HG02885 (cell line): ENCODE measurements at regions not wholly inside any gene's neighbourhood (a gene's known extent, or its start where the extent isn't known, plus 50 kb on each side); places are given as distances from the start of the nearest gene placed in this dataset.

Source experiments
- ATAC-seq: cut with Tn5 transposase; IDR thresholded peaks from one replicate; pipeline ENCODE4 v1.9.1; 2021; ENCODE audit warnings: mild to moderate bottlenecking; ENCODE audit not compliant: unreplicated experiment, poor library complexity

DNA sequence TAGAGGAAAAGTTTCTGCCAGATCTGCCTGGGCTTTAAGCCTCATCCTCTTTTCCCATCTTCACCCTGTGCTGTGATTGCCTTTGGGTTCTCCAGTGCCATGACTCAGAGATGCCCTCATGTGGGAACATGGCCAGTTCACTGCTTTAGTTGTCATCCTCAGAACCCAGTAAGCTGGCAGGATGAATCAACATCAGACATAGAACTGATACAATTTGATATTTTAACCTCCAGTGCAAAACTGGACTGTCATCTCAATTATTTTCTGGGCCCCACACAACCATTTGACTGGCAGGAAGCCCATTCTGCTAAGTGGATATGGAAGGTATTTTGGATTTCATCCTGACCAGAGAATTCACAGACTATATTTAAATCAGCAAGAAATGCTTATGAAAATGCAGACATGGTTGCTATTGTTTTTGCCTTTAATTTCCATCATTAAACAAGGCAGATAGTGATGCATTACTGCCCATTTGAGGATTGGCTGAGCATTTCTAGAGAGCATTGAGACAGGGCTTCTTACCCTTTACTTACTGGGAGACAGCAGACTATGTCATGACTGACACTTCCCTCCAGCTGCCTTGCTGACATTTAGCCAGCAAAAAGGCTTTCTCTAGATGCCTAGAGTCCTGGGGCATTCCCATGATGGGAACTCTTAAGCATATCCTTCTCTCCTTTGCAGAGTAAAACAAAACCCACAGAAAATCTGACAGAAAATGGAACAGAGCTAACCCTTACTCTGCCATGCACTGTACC, 327.1 kb upstream of the MTNR1B start:
- ATAC-seq = no peak

DNA sequence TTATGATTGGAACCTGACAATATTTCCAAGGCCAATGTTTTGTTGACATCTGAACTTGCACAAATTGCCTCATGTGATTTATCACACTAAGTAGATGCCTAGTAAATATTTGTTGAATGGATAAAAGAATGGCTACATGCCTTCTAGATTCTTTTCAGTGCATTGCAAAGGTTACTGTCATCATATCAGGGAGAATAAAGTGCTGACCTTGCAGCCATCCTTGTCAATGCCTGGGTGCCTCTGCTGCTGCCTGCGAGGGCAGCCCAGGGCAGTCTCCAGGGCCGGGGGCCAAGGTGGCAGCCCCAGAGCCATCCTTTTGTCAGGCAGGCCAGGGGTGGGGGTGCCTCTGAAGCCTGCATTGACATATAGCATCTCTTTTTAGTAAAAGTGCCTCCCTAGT, 325.6 kb upstream of the MTNR1B start:
- no peak for ATAC-seq

DNA sequence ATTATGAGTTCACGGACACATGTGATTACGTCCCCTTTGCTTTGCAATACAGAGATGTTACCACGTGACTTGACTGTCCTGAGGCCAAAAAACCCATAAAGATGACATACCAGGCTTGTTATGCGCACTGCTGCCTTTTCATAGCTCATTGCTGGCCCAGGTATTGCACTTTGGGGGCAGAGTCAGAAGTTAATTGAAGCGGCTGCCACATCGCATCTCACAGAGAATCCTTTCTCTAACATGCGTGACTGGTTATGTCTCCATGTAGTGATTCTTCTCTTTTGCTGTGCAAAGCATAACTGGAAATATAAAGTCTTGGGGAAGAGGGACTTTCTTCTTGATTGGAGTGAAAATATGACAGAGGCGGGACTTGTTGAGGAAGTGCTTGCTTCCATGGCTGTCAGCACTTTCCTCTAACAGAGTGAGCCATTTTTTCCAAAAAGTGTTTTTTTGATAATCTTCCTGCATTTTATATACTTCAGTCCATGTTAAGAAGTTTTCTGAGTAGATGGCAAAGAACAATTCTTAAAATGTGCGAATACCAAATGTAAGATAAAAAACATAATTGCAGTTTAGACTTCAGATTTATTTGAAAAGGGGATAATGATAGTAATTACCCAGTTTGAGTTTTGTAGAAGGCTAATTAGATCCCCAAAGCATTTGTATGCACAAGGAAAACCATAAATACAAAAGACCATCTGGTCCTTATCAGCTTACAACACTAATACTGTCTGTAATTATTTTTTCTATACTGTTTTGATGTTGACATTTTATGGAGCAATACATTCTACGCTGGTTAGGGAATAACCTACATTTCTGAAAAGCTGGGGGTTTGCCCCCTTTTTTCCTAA, 324.6 kb upstream of the MTNR1B start:
- no peak for ATAC-seq

DNA sequence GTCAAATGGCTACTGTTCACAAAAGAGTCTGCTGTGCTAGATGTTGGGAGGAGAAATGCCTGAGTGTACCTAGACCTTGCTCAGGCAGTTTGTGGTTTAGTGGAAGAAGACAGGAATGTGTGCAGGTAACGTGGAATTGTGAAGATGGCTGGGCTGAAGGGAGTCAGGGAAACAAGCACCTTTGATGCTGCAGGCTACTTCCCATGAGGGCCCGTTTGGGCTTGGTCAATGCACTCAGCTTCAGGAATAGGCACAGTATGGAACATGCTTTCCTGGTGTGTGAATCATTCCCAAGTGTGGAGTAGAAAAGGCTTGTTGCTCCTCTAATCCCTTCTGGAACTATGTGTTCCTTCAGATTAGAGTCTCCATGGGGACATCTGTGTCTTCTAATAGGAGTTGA, 318.3 kb upstream of the MTNR1B start:
- no peak for ATAC-seq

DNA sequence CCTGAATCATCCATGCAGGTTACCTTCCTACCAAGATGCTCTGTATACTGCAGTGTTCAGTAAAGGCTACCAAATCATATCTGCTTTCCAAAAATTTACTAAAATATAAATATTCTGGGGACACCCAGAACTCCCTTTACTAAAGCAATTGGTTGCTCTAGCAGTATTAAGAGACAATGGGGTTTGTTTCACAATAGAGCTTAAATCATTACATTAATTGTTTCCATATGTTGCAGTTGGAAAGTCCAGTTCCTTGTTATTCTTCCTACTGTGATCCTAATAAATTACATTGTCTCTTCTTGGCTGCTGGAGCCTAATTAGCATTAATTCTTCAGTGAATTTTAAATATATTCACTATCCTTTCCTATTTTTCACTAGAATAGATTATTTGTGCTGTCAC, 316.0 kb upstream of the MTNR1B start:
- no peak for ATAC-seq

DNA sequence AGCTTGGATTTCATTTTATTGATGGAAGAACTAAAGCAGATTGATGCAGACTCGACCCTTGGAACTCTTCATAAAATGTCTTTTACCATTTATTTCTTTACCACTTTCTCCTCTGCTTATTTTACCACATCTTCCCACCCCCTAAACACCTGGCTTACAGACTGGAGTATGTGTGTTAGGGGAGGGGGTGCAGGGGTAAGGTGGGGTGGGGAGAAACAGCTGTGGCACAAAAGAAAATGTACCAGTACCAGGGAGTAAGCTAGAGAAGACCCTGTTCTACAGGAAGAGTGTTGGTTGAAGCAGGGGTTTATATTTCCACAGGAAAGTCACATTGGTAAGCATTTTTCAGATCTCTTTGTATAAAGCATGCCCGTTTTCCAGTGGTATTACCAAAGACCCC, 312.7 kb upstream of the MTNR1B start:
- ATAC-seq = no peak

DNA sequence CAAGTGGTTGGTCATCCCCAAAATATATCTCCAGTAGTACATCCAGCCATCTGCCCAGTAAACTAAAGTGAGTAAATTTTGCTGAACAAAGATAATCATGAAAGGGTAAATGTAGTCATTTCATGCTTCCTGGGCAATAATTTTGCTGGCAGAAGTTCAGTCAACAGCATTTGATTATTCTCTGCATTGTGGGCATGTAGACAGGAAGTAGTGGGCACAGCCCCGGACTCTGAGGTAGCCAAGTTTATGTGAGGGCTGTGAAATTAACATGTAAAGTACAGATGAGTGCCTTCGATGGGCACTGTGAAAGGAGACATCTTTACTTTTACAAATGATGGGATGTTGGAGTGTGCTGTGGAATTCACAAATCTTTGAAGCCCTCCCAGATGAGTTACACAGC, 312.2 kb upstream of the MTNR1B start:
- ATAC-seq = no peak

DNA sequence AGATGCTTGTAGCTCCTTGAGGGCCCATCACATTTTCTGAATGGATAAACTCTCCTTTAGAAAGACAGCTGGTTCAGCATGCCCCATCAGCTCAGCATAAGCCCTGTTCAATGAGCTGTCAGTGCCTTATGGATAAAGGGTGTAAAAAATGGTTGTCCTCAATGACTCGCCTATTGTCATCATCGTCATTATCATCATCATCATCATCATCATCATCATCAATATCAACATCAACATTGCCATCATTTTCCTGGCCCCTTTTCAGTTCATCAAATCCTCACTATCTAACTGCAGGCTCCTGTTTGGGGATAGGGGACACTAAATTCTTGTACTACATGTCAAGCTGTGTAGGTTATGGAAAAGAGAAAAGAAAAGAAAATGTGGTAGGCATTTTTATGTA, 310.7 kb upstream of the MTNR1B start:
- no peak for ATAC-seq

DNA sequence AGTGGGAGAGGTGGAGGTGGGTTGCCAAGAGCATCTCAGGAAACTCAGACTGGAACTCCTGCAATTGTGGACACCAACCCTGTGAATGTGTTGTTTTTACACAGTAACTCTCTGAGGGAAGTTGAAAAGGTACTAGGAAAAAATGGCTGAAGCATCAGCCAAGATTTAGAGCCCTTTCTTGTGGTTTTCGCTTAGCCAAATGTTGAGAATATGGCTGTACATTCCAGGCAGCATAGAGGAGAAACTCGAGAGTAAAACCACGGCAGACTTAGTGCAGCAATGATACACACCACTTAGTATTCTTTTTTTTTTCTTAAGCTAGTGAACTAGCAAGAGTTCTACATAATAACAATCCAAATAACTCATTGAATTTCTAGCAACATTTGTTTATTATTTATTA, 309.7 kb upstream of the MTNR1B start:
- no peak for ATAC-seq

DNA sequence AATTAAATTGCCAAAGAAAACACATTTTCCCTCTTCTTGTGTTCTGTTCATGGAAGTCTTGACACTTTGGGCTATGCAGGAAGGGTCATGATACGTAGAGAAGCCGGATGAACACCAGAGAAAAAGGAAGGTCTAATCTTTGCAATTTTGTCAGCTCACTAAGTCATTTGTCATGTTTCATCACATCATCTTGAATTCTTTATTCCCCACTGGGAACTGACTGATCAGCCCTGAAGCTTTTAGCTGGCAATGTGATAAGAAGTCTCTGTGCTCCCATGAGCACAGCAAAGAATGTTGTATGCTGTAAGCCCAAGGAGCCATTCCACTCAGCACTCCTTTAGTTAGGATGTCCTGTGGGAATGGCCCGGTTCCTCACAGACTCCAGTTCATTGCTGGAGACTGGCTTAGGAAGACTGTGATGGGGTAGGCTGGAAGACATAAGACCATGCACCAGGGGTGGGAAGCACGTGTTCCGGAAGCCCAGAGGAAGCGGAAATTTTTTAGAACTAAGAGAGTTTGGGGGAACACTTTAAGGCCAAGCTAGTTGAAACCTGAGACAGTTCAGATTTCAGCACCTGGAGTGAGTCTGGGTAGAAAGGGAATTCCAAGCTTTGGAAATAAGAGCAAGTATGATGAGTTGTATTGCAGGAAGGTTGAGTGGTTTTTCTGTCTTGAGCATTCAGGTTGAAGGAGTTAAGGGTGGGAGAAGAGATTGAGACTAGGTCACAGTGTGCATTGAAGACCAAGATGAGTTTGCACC, 306.7 kb upstream of the MTNR1B start:
- ATAC-seq = no peak

DNA sequence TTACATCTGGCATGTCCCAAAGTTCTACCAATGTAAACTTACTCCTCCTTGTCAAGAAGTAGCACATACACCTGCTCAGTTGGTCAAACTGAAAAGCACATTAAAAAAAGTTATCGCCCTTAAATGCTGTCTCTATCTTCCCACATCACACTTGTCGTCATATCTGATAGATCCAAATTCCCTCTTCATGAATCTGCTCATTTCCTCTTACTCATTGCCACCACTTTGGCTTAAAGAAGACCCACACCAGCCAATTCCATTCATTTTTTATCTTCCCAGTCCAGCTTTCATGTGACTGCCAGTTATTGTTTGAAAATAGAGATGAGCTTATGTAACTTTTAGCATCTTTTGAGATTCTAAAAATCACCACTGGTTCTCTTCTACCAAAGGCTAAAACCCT, 305.9 kb upstream of the MTNR1B start:
- ATAC-seq = no peak

DNA sequence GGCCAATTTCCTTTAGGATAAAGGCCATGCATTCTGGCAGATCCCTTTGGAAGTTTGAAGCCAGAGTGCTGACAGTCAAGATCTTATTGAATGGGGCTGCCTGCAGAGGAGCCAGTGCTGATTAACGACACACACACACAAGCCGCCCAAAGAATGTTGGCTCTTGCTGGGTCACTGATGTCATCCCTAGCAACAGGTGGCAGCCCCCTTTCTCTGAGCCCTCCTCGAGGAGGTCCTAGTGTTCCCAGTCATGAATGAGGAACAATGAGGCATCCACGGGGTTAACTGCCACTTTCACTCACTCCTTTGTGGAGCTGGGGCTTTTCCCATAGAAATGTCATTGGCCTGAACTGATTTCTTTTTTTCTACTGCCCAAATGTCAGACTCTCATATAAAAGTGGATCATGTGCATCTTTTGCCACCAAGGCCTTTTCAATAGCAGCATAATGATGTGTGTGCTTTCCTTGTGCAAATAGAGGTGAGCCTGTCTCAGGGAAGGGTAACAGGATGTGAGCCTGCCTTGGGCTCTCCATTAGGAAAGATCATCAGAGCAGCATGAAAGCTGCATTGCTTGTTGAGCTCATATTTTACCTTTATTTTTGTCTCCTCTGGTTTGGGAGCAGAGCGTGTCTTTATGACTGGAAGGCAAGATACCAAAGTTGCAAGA, 301.8 kb upstream of the MTNR1B start:
- ATAC-seq = no peak

DNA sequence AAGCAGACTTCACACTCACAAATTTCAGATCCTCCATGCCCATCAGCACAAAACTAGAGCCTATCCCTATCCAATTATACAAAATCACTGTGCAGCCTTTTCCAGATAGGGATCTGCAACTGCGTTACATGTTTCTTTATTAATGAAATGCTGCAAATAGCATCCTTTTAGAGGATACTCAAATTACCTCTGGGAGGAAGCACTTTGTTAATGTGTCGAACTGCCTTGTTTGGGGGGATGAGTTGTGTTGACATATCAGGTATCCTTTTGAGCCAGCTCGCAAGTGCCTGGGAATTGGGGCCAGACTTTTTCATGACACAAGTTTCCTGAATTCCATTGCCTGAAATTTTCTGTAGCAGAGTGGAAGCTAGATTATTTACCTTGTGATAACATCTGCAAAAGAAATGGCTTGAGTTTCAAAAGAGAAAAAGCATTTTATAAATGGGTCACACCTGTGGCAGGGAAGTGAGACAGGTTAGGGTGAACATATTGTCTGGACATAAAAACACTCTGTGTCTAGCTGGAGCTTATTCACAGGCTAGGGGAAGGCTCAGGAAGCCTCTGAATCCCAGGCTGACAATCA, 299.1 kb upstream of the MTNR1B start:
- ATAC-seq = no peak

DNA sequence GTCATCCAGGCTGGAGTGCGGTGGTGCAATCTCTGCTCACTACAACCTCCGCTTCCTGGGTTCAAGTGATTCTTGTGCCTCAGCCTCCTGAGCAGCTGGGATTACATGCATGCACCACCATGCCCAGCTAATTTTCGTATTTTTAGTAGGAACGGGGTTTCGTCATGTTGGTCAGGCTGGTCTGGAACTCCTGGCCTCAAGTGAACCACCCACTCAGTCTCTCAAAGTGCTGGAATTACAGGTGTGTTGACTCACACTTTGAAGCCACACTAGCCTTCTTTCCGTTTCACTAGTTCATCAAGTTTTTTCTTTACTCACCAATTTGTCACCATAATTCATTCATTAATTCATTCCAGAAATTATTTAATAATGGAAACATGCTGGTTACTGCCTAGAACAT, 298.4 kb upstream of the MTNR1B start:
- no peak for ATAC-seq

DNA sequence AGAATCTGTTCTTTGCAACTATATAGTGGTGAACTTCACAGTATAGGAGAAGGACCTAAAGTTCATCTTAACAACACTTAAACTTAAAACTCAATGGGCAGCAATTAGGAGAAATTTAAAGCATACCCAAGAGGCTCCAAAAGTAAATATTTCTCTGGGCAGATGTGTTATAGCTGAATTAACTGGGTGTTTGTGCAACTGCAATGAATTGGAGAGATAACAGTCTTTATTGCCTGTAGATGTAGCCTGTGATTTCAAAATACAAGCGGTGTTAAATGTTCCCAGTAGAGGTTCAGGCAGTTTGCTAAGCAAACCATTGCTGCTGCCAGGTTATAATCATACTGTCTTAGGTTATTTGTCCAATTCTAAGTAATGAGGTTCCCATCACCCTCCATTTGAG, 294.1 kb upstream of the MTNR1B start:
- no peak for ATAC-seq

DNA sequence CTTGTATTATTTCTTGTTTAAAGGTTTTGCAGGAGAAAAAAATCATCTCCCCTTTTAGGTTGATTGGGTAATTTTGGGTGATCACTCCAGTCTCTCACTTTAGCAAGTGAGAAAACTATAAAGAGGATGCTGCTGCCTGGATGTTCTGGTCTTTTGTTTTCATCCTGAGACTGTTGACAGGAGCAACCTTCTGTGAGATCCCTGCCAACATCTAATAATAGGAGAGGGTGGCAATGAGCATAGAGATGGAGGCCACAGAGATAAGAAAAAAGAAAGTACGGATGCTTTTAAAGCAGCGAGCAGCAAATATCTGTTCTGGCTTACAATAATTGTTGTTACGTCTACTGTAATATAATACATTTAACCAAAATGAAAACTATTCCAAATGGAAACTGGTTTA, 293.6 kb upstream of the MTNR1B start:
- ATAC-seq = no peak

DNA sequence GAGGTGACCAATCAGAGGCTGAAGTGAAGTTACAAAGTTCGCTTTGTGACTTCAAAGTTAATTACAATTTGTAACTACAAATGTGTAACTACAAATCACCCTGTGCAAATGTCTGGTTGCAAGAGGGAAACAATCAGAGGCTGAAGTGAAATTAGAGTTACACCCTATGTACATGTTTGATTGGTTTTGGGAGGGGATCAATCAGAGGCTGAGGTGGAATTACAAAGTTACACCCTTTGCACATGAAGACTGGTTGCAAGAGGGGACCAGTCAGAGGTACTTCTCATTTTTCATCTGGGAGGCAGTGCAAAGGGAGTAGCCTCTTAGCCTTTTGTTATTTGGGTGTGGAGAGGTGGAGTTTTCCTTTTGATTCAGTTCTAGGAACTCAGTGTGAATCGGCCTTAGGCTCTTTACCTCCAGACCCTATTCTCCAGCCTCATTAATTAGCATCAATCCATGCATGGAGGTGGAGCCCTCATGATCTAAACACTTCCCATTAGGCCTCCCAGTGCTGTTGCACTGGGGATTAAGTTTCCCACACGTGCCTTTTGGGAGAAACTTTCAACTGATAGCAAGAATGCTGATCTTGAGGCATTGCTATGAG, 291.3 kb upstream of the MTNR1B start:
- no peak for ATAC-seq

DNA sequence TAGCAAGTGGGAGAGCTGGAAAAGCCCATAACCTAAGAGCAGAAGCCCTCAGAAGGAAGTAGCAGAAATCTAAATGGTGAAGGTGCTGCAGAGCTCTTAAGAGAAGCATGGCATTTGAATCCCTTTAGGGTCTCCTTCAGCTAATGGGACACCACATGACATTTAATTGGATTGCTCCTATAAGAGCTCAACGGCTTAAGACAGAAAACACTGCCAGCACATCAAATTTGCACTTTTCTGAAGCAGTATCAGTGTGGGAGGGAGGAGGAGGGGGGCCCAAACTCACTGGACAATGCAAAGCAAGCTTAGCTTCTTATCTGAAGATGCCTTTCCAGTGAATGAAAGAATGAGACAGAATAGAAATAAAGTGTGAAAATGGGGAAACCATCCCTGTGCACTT, 287.9 kb upstream of the MTNR1B start:
- no peak for ATAC-seq

DNA sequence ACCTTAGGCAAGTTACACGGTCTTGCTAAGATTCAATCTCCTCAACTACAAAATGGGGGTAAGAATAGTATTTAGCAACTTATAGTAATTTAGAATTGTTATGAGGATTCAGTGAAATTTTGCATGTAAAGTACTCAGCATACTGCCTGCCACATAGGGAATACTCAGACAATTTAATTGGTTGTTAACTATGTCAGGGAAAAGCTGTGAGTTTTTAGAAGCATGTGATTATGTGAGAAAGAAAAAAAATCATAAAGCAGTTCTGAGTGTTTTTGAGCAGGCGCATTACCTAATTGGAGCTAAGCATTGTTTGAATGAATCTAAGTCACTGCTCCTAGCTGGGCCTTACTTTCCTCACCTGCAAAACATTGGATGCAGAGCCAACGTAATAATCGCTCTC, 287.3 kb upstream of the MTNR1B start:
- no peak for ATAC-seq

DNA sequence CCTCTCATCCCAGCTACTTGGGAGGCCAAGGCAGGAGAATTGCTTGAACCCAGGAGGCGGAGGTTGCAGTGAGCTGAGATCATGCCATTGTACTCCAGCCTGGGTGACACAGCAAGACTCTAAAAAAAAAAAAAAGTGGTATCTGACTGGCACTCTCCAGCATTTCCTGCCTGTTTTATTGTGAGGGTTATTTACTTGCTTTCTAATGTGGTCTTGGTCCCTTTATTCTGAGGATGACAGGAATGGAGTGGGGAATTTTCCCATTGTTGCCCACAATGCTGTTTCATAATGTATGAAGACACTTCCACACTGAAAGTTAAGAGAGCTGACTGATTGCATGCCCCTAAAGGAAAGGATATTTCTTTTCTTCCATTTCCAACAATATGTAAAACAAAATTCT, 286.5 kb upstream of the MTNR1B start:
- no peak for ATAC-seq
